ENCODE measurements at regions not wholly inside any gene's neighbourhood (a gene's known extent, or its start where the extent isn't known, plus 50 kb on each side); places are given as distances from the start of the nearest gene placed in this dataset.

- no peak for DNase-seq (ENCODE audit: low read depth)
These were observed 87.6 kb upstream of the ANKRD55 start for GRCh38 chr5:56320686-56321085.

- DNase-seq (ENCODE audit: low read depth), result no peak
These were observed 86.5 kb upstream of the ANKRD55 start for GRCh38 chr5:56319526-56320181.

GRCh38 chr5:56317923-56318561 is 84.9 kb upstream of the ANKRD55 start:
- DNase-seq (ENCODE audit: low read depth), result no peak

- DNase-seq (ENCODE audit: low read depth), result no peak
These were observed 83.3 kb upstream of the ANKRD55 start for GRCh38 chr5:56316299-56316994.

- DNase-seq (ENCODE audit: low read depth), result no peak
These were observed 81.4 kb upstream of the ANKRD55 start for GRCh38 chr5:56314529-56314928.

- no peak for DNase-seq (ENCODE audit: low read depth)
These were observed 80.5 kb upstream of the ANKRD55 start for GRCh38 chr5:56313596-56313995.

- DNase-seq (ENCODE audit: low read depth), result no peak
These were observed 79.9 kb upstream of the ANKRD55 start for GRCh38 chr5:56313004-56313531.

GRCh38 chr5:56311306-56311905 is 78.3 kb upstream of the ANKRD55 start:
- DNase-seq (ENCODE audit: low read depth), result no peak

- peak; percentile 49 for DNase-seq (ENCODE audit: low read depth)
These were observed 77.6 kb upstream of the ANKRD55 start for GRCh38 chr5:56310711-56311204.

- DNase-seq (ENCODE audit: low read depth), result peak; percentile 29
These were observed 76.2 kb upstream of the ANKRD55 start for GRCh38 chr5:56309262-56309826.

- DNase-seq (ENCODE audit: low read depth), result no peak
These were observed 74.7 kb upstream of the ANKRD55 start for GRCh38 chr5:56307714-56308333.

GRCh38 chr5:56306433-56307150 is 73.5 kb upstream of the ANKRD55 start:
- no peak for DNase-seq (ENCODE audit: low read depth)

- DNase-seq (ENCODE audit: low read depth), result no peak
These were observed 72.1 kb upstream of the ANKRD55 start for GRCh38 chr5:56305001-56305950.

- DNase-seq (ENCODE audit: low read depth), result no peak
These were observed 70.4 kb upstream of the ANKRD55 start for GRCh38 chr5:56303511-56303910.

GRCh38 chr5:56302027-56302426 is 68.9 kb upstream of the ANKRD55 start:
- no peak for DNase-seq (ENCODE audit: low read depth)

GRCh38 chr5:56301069-56301468 is 67.9 kb upstream of the ANKRD55 start:
- no peak for DNase-seq (ENCODE audit: low read depth)

- DNase-seq (ENCODE audit: low read depth), result no peak
These were observed 66.1 kb upstream of the ANKRD55 start for GRCh38 chr5:56299212-56299611.

- no peak for DNase-seq (ENCODE audit: low read depth)
These were observed 65.4 kb upstream of the ANKRD55 start for GRCh38 chr5:56298336-56299090.

- no peak for DNase-seq (ENCODE audit: low read depth)
These were observed 64.7 kb upstream of the ANKRD55 start for GRCh38 chr5:56297851-56298250.

Data from CMK (cell line).